ENCODE measurements at regions not wholly inside any gene's neighbourhood (a gene's known extent, or its start where the extent isn't known, plus 50 kb on each side); places are given as distances from the start of the nearest gene placed in this dataset.
"Not testable (repeated sequence)": the region's sequence is repeated elsewhere in the genome, so short reads cannot be mapped to it uniquely, and the experiment has no call there.

DNA sequence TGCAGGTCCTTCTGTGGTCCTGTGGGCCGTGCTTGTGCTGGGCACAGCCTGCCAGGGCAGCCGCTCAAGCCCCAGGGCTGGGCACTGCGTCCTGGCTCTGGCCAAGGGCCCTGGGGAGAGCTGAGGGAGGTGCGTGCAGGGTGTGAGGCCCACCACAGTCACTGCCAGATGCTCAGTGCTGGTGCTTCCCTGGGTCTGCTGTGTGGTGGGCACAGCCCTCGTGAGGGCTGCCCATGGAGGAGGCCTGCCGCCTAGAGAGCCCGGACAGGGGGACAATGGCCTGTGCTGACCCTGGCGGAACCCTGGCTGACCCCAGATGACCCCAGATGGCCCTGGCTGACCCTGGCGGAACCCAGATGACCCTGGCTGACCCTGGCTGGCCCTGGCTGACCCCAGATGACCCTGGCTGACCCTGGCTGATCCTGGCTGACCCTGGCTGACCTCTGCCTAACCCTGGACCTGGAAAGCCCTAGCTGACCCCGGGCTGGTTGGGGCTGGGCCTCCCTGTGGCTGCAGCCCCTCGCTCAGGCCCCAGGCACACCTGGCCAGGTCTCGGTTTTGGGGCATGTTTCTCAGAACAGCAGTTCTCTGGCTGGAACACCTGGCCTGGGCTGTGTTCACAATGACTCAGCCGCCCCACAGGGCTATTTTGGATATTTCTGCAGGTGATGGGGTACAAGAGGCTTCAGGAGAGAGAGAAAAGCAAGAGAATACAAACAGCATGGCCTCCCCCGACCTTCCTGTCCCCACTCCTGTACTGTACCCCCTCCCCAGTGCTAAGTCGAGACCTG is 55.4 kb downstream of the TMEM121 start:
- no peak for DNase-seq

GRCh38 chr14:105582639-105583038 is 56.3 kb downstream of the TMEM121 start:
- no peak for DNase-seq

DNA sequence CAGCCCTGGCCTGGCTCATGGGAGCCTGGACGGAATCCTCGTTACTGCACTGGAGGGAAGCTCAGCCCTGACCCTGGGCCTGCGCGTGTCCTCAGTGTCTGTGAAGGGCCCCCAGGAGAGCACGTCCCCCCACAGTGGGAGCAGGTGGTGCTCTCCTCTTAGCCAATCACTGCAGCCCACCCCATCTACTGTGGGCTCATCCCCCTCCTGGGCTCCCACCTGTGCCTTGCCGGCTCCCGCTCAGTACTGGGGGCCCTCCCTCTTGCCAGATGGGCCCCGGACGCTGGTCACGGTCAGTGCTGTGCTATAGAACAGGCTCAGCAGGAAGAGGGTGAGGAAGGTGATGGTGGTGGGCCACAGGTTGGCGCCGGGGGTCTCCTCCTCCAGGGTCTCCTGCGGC is 57.5 kb downstream of the TMEM121 start:
- DNase-seq = not testable (repeated sequence)

GRCh38 chr14:105585290-105585689 is 58.9 kb downstream of the TMEM121 start:
- not testable (repeated sequence) for DNase-seq

DNA sequence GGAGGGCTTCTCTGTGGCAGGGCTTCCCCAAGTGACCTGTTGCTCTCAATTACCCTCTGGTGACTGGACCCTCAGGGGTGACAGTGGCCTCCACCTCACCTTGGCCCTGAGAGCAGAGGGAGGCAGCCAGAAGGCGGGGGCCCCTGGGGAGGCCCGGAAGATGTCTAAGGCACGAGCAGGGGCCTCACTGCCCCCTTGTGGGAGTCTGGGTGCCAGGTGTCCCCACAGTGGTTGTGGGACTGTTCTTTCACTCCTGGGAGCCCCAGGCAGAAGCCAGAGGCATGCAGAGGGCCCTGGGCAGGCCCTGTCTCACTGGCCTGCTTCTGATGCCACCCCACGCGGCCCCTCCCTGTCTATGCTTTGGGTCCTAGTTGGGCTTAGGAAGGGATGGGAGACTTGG is 59.3 kb downstream of the TMEM121 start:
- not testable (repeated sequence) for DNase-seq

GRCh38 chr14:105586144-105586872 is 59.9 kb downstream of the TMEM121 start:
- DNase-seq = not testable (repeated sequence)

GRCh38 chr14:105587034-105587433 is 60.7 kb downstream of the TMEM121 start:
- not testable (repeated sequence) for DNase-seq

- DNase-seq = not testable (repeated sequence)
These were observed 61.3 kb downstream of the TMEM121 start for GRCh38 chr14:105587482-105588235.

DNA sequence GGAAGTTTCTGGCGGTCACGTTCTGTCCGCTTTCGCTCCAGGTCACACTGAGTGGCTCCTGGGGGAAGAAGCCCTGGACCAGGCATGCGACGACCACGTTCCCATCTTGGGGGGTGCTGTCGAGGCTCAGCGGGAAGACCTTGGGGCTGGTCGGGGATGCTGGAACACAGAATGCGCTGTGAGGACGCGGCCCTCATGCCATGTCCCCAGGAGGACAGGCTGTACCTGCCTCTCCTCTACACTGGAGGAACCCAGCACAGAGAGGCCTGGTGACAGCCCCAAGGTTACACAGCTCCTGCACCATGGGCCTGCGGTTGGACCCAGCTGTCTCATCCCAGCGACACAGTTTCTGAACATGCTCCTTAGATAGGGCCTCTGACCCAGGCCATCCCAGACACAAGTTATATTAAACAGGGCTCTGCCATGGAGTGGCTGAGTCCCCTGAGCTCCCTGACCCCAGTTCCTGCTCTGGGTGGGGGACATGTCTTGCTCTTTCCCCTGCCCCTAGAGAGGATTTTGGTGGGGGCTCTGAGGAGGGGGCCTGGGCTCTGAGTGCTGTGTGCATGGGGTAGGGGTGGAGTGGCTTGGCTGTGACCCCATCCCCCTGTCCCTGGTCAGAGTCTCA is 62.0 kb downstream of the TMEM121 start:
- no peak for DNase-seq

DNA sequence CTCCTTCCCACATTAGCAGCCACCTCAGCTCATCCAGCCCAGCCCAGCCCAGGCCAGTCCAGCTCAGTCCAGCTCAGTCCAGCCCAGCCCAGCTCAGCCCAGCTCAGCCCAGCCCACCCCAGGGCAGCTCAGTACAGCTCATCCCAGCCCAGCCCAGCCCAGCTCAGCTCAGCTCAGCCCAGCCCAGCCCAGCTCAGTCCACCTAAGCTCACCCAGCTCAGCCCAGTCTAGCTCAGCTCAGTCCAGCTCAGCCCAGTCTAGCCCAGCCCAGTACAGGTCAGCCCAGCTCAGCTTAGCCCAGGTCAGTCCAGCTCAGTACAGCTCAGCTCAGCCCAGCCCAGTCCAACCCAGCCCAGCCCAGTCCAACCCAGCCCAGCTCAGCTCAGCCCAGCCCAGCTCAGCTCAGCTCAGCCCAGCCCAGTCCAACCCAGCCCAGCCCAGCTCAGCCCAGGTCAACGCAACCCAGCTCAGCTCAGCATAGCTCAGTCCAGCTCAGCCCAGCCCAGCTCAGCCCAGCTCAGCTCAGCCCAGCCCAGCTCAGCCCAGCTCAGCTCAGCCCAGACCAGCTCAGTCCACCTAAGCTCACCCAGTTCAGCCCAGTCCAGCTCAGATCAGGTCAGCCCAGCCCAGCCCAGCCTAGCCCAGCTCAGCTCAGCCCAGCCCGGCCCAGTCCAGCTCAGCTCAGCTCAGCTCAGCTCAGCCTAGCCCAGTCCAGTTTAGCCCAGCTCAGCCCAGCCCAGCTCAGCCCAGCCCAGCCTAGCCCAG is 63.0 kb downstream of the TMEM121 start:
- DNase-seq = no peak

DNA sequence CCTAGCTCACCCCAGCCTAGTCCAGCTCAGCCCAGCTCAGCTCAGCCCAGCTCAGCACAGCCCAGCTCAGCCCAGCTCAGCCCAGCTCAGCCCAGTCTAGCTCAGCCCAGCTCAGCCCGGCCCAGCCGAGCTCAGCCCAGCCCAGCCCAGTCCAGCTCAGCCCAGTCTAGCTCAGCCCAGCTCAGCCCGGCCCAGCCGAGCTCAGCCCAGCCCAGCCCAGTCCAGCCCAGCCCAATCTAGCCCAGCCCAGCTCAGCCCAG is 63.5 kb downstream of the TMEM121 start:
- DNase-seq = not testable (repeated sequence)

- no peak for DNase-seq
These were observed 64.7 kb downstream of the TMEM121 start for GRCh38 chr14:105591052-105591451.

- DNase-seq = not testable (repeated sequence)
These were observed 65.5 kb downstream of the TMEM121 start for GRCh38 chr14:105591792-105592341.

GRCh38 chr14:105592646-105593045 is 66.3 kb downstream of the TMEM121 start:
- not testable (repeated sequence) for DNase-seq

DNA sequence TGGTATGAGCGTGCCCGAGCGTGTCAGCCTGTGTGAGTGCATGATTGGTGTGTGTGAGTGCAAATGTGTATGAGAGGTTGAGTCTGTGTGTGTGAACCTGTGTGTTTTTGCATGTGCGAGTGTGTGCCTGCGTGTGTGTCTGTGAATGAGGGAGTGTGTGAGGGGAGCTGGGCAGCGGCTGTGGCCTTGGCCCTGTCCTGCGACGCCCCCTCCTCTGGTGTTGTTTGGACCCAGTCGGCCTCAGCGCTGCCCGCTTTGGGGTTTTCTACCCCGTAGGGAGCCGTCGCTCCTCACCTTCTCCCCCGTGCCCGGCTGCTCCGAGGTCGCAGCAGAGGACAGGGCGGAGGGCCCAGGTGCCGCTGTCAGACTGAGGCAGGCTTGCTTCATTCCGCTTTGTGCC is 69.0 kb downstream of the TMEM121 start:
- DNase-seq = not testable (repeated sequence)

DNA sequence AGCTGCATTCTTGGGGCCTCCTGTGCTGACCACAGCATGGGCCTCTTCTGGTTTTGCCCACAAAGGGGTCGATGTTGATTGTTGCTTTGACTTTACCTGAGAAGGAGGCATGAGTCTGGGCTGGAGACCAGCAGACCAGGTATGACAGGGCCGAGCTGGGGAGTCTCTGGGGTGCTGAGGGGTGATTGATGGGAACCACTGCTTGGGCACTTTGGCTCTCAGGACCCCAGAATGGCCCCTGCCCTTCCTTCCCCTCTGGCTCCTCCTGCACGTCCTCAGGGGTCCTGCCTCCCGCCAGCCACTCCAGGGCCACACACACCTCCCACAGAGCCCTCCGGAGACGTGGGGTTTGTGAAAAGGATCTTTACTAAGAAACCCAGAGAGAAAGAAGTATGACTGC is 70.0 kb downstream of the TMEM121 start:
- not testable (repeated sequence) for DNase-seq

- not testable (repeated sequence) for DNase-seq
These were observed 71.8 kb downstream of the TMEM121 start for GRCh38 chr14:105598040-105598763.

- not testable (repeated sequence) for DNase-seq
These were observed 72.7 kb downstream of the TMEM121 start for GRCh38 chr14:105598925-105599586.

DNA sequence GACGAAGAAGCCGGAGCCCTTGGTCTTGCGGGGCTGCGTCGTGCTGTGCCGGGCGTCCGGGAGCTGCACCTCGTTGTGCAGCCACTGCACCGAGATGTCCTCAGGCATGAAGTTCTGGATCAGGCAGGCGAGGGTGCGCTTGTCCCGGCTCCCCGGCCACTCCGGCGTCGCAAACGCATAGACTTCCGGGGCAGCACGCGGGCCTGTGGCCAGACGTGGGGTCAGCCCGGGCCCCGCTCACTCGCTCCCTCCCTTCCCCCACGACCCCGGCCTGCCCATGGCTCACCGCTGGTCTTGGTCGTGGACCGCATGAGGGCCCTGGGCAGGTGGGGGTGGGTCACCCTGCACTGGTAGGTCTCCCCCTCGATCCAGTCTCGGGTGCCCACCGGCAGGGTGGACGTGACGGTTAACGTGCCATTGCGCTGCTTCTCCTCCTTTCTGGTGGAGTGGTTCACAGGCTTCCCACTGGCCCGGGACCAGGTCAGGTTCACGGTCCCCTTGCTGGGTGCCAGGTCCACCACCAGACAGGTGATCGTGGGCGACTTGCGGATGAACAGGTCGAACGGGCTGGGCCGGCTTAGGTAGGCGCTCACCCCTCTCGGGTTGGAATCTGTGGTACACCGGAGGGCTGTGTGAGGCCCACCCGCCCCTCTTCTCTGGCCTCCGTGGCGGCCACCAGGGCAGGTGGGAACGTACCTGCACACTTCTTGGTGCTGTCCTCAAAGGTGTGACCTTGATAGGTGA is 74.0 kb downstream of the TMEM121 start:
- DNase-seq = not testable (repeated sequence)

DNA sequence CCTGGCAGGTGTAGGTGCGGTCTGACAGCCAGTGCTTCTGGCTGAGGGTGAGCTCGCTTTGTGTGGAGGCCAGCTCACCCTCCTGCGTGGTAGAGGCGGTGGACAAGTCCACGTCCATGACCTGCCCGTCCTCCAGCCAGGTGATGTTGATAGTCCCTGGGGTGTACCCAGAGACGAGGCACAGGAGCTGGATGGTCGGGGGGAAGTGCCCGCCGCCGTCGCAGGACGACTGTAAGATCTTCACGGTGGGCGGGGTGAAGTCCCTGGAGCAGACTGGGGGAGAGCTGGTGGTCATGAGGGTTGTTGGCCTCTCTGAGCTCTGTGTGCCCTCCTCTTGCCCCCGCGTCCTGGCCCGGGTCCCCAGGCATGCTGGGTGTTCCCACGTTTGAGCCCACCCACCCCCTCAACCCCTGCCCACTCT is 74.6 kb downstream of the TMEM121 start:
- DNase-seq = no peak
